SH-SY5Y (cell line): ENCODE measurements at regions not wholly inside any gene's neighbourhood (a gene's known extent, or its start where the extent isn't known, plus 50 kb on each side); places are given as distances from the start of the nearest gene placed in this dataset.

Experiments
- GATA2 ChIP-seq: IDR thresholded peaks from 2 replicates; pipeline ENCODE4 v1.6.1; 2011; ENCODE audit warnings: mild to moderate bottlenecking, low read depth, low read length
- GATA3 ChIP-seq: IDR thresholded peaks from 2 replicates; pipeline ENCODE4 v1.6.1; 2011; ENCODE audit warnings: low read depth, mild to moderate bottlenecking, low read length, moderate library complexity

DNA sequence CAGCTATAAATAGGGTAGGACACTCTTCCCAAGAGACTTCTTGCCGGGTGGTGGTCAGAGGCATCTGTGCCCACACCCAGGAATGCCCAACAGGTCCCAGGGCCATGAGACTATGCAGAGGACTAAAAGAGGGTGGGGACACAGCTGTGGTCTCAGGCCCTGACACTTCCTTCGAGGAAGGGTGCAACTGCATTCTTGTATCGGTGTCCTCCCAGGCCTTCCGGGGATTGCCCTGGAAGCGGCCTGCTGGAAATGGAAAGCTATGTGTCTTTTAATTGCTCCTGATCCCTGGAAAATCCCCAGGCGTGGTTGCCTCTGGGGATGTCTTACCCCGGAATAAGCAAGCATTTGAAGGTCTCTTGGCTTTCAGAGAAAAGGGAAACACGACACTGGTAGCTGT is 176.7 kb downstream of the SOX11 start:
- TF ChIP-seq GATA3 (no peak), GATA2 (no peak)

GRCh38 chr2:5869936-5870335 is 177.8 kb downstream of the SOX11 start:
- TF ChIP-seq GATA3: no peak

GRCh38 chr2:5877360-5877759 is 185.2 kb downstream of the SOX11 start:
- TF ChIP-seq GATA2: no peak
- TF ChIP-seq GATA3: no peak

DNA sequence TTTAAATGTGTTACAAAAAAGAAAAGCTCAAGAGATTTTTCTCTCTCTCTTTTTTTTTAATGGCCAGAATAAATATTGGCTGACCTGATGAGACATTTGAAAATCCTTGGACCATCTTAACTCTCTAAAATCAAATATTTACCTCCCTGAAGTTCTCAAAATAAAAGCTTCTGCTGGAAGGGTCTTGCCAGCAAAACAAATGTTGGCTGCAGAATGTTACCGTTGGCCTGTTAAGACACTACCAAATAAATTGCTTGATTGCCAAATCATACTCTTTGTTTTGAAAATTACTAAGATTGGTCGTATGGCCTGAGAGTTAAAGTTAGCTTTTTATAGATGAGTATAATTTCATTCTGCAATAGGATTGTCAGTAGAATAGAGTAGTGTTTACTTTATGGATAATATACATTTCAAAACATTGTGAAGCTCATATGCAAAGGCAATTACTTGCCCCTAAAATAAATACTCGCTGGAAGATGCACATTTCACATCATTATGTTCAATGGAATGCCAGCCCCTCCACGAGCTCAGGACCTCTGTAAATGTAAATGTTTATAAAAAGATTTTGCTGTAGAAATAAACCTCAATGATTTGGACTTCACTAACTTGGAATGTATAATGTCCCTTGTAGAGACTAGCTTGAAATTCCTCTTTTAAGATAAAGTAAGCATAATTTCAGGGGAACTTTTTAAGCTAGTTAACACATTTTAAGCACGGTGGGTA is 193.4 kb downstream of the SOX11 start:
- TF ChIP-seq GATA3 (no peak), GATA2 (no peak)

DNA sequence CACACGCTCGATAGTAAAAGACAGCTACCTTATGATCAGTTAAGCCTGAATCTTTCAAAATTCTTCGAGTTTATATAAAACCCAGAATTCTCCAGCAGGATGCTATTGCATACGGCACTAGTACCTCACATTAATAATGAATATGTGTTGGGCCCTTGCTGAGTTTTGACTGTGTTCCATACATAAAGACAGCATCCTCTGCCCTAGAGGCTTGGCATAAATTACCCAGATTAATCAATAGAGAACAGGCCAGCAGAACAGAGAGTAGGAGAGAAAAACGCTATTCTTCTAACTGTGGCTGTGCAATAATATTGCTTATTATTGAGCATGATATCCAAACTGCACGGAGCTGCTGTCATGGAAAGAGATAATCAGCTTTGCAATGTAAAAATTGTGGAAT is 194.3 kb downstream of the SOX11 start:
- TF ChIP-seq GATA3: no peak
- TF ChIP-seq GATA2: no peak

- TF ChIP-seq GATA3: no peak
- no peak for TF ChIP-seq GATA2
These were observed 195.9 kb downstream of the SOX11 start for GRCh38 chr2:5888126-5888525.

GRCh38 chr2:5889519-5889918 is 197.3 kb downstream of the SOX11 start:
- TF ChIP-seq GATA3 (no peak), GATA2 (no peak)

- no peak for TF ChIP-seq GATA3
- TF ChIP-seq GATA2: no peak
These were observed 202.2 kb downstream of the SOX11 start for GRCh38 chr2:5894355-5894754.

GRCh38 chr2:5895284-5895683 is 203.1 kb downstream of the SOX11 start:
- TF ChIP-seq GATA2 (no peak), GATA3 (no peak)

- TF ChIP-seq GATA3 (no peak), GATA2 (no peak)
These were observed 205.1 kb downstream of the SOX11 start for GRCh38 chr2:5897249-5897648.

GRCh38 chr2:5898667-5899066 is 206.5 kb downstream of the SOX11 start:
- TF ChIP-seq GATA2 (no peak), GATA3 (no peak)

GRCh38 chr2:5905661-5906060 is 213.5 kb downstream of the SOX11 start:
- TF ChIP-seq GATA2: no peak
- no peak for TF ChIP-seq GATA3

- TF ChIP-seq GATA3: no peak
- TF ChIP-seq GATA2: no peak
These were observed 215.9 kb downstream of the SOX11 start for GRCh38 chr2:5908071-5908470.

DNA sequence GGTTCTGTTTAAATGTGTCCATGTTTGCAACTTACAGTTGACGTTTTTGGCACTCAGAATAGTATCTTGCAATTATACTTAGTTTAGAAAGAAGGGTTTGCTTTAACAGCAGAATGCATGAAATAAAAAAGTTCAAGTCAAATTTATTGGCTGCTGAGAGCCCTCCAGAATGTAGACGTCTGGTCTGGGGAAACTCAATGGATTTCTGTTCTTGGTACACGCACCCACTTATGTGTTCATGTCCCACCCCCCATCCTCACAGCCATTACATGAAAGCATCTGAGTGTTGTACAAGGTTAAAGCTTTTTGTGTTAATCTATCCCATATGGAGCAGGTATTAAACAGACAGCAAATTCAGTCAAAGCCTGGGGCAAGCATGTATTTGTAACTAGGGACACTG is 219.5 kb downstream of the SOX11 start:
- TF ChIP-seq GATA2 (no peak), GATA3 (no peak)

- TF ChIP-seq GATA2 (no peak), GATA3 (no peak)
These were observed 221.7 kb downstream of the SOX11 start for GRCh38 chr2:5913711-5914395.
